M059J (cell line): ENCODE measurements at regions not wholly inside any gene's neighbourhood (a gene's known extent, or its start where the extent isn't known, plus 50 kb on each side); places are given as distances from the start of the nearest gene placed in this dataset.

ENCODE experiments used
- DNase-seq: peaks from one replicate; pipeline ENCODE4 v3.0.0-alpha.2; 2012; ENCODE audit warnings: low read depth

DNA sequence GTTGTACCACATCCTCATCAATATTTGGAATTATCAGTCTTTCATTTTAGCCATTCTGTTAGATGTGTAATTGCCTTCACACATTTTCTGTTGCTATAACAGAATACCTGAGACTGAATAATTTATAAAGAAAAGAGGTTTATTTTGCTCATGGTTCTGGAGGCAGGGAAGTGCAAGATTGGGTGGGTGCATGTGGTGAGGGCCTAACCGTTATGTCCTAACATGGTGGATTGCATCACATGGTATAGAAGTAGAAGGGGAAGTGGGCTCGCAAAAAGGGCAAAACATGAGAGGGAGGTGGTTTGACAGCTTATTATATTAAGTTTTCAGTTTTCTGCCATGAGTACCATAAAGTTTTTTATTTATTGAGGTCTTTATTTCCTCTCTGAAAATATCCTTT lies 452.0 kb downstream of the ARL4A start:
- no peak for DNase-seq

DNA sequence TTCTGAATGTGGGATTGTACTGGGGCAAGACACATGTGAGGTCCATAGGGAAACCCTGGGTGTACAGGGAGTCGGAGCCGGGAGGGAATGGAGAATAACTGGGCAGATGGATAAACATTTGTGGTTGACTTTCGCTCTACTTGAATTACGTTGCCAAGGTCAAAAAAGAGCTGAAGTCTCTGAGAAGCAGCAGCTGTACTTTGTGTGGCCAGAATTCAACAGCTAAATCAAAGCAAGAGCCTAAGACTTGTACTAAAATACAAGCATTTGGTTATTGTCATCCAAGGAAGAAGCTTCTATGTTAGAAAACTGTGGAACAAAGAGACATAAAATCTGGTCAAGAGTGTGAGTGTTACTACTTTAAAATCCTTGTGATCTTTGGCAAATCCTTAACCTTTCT lies 457.2 kb downstream of the ARL4A start:
- DNase-seq = peak; percentile 35

DNA sequence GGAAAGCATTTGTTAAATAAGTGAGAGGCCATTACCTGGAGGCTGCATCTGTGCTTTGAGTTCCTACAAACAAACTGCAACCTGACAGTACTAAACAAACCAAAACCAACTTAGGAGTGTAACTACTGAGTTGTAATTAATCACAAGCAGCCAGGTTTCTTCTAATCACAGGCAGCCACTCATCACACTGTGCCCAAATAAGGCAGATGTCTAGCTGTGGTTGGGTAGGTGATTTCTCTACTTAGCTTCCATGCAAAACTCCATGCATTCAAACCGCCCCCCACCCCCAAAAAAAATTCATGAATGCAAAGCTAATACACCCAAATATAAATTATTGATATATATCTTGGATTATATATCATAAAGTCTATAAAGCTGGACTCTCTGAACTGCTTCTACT lies 461.1 kb downstream of the ARL4A start:
- no peak for DNase-seq

DNA sequence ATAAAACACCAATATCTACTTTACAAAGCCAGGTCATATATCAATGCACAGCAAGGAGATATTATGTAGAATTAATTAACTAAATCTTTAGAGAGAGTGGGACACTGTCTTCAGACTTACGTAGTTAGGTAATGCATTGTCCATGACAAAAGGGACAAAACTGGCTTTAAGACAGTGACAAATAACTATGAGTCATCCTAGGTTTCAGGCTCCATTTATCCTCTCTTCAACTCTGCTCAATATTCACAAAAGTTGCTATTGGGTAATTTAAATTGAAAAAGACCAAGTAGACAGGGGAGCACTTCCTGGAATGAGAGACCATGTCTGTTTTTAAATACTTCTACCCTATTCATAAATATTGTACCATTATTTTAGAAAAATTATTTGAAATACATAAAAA lies 464.5 kb downstream of the ARL4A start:
- peak; percentile 11 for DNase-seq

DNA sequence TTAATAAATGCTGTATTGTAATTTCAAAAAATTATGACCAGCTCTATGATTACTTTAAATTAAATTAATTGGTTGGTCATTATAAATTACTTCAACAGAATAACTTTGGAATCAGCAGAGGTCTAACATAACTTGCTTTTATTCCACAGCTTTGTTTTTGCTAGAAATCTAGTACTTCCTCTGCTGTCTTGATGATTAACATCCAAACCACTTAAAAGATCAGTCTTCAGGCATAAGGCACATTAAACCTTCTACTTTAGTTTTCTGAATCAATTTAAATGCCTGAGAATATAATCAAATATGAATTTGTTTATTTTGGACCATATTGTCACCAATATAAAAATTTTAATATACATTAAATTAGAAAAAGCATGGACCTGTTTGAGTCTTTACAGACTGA lies 465.3 kb downstream of the ARL4A start:
- no peak for DNase-seq

DNA sequence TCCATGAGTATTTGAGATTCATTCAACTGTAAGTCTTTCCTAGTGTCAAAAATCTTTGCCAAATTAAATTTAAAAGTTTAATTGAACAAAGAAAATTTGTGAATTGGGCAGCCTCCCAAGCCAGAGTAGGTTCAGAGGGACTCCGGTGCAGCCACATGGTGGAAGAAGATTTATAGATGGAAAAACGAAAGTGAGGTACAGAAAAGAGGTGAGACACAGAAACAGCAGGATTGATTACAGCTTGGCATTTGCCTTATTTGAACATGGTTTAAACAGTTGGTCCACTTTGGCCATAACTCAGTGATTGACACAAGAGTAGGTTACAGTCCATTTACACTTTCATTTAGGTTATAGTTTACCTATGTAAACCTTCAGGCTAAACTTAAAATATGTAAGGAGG lies 465.8 kb downstream of the ARL4A start:
- no peak for DNase-seq

DNA sequence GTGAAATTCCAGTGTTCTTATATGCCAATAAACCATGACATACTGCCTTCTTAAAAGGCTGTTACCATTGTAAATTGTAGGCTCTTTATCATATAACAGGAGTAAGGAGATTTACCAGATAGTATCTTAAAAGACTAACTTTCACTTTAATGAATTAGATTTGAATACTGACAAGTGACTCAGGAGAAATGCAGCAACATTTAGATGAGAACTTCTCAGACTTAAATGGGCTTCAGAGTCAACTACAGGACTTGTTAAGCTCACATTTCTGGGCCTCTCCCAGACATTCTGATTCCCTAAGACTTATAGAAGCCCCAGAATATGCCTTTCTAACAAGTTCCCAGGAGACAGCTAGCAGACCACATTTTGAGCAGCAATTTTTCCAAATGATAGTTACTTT lies 466.3 kb downstream of the ARL4A start:
- peak; percentile 11 for DNase-seq

DNA sequence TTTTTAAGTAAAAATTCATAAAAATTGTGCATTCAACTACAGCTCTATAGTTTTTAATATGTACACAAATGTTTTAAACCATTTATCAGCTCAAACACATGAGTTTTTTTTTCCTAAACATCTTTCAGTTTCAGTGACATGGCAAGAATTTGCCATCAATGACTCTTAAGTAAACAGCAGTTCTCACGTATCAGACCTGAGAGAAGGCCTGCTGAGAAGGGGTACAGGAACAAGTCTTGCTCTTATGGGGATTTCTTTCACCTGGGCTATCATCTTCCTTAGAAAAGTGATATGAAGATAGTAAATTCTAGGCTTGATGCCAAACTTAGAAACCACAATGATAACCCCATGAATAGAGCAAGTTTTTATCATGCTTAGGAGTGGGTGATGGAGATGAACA lies 467.8 kb downstream of the ARL4A start:
- DNase-seq = peak; percentile 4

DNA sequence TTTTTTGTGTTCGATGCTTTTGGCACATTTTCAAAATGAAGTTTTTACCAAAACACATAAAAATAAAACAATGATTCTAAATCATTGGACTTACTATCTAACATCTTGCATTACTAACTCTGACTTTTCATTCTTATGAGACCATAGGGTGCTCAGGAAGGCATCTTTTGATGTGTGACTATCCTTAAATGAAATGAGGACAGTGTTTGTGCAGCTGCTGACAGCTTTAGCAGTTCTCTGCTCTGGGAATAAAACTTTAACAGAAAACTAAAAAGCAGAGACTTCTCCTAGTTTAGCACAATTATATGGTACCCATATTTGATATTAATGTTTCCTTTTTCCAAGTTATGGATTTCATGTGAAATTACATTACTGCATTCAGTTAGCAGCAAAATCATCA lies 471.6 kb downstream of the ARL4A start:
- DNase-seq = no peak

DNA sequence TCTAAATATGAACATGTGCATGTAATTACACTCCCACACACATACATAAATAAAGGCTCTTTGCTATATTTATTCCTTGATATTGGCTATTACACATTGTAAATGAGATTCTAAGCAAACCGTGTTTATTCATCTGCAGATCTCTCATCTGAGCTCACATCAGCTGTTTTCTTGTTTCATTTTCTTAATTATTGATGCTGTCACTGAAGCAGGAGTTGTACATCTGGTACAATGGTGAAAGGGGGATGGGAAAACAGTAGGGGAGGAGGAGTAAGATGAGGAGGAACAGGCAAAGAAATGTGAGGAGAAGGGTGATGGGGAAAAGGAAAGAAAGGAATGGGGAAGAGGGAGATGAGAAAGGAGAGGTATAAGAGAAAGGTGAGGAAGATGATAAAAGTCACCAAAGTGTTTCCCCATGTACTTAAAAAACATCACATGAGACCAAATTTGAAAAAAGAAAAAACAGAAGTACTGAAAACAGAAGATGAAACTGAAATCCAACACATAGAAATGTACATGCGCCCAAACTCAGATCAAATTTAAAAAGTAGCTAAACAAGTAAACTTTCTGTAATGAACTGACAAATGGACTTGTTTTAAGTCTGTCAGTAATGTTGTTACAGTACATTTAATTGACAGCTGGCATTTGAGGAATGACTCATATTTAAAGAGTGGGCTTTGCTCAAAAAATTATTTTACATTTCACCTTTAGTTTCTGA lies 472.2 kb downstream of the ARL4A start:
- DNase-seq = no peak

DNA sequence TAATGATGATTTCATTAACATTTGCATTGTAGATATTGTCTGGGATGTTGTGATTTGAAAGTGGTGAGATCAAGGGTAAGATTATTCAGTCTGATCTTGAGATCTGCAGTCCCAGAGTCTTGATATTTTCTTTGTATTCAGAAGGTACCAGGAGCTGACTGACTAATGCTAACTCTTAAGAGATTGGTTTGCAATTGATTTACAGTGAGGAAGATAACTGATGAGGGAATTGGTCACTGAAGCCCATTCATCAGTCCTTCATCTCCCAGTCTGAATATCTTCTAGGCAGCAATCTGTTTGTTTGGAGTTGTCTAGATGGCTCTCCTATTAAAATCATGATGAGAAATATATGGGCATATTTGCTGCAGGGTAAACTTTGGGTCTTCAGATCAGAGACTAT lies 473.7 kb downstream of the ARL4A start:
- no peak for DNase-seq

DNA sequence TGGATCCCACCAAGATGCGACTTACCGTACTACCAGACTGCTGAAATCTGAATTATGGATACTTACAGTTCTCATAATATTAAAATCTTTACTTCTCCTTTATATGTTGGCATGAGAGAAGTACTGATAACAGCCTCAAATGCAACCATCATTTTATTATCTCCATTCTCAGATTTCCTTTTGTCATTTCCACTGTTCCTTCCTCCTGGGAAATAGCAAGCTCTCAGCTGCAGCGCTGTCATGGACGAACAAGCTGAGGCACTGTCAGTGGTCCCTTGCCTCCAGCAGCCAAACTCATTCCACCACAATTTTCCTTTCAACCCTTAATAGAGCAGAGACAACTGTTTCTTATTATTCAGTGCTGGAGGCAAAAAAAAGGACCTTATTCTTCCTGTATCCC lies 478.4 kb downstream of the ARL4A start:
- no peak for DNase-seq

DNA sequence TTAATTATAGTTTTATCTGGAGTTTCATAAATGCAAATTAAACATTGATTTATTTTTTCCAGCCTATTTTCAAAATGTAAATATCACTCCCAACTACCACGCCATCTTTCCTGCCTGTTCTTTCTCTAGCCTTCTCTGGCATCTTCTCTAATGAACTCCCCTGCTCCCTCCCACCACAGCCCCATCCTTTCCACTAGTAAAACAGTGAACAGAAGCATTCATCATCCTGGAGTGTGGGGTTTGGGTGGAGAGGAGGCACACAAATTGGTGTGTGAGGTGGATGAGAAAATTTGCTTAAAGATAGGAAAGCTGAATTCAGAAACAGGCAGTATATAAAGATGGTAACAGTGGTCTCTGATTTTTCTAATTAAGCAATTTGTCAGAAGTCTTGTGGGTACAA lies 479.4 kb downstream of the ARL4A start:
- no peak for DNase-seq

DNA sequence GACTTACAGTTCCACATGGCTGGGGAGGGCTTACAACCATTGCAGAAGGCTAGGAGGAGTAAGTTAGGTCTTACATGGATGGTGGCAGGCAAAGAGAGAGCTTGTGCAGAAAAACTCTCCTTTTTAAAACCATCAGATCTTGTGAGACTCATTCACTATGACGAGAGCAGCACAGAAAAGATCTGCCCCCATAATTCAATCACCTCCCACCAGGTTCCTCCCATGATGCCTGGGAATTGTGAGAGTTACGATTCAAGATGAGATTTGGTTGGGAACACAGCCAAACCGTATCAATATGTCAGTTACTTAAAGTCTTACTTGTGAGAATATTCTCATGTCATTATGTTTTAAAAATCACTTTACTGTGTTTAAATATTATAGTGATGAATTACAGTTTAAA lies 481.9 kb downstream of the ARL4A start:
- DNase-seq = no peak

DNA sequence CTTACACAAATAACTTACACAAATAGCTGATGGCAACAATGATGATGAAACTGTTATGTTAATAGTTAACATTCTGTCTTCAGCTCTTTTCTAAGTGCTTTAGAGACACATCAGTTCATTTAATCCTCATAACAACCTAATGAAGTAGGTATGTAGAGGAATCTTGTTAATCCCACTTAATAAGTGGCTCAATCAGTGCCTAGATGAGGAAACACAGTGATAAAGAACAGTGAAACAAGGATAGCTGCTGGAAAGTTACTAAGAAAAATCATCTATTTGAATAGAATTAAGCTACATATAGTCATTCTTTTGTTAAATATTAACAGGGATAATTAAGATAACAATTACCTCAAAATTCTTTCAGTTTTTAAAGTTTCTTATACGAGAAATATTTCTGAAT lies 487.6 kb downstream of the ARL4A start:
- no peak for DNase-seq

DNA sequence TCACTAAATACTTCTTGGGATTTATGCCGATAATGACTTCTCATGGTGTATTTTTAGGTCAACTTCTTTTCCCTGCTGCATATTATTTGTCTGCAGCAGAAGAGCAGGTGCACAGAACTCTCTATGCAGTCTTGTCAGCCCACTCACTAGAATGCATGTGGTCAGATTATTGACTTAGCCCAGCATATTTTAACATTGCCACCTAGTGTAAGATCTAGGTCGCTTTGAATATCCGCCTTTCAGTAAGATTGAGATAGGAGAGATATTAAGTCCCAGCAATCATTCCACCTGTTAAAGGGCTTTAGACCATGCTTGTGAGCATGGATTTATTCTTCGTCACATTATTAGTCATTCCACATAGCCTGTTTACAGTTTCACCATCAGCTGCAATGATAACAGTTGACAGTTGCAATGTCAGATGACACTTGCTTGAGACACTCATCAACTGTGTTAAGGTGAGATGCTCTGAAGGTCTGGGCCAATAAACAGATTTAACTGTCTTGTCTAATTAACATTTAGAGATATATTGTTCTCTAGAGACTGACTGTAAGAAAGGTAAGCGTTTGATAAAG lies 491.7 kb downstream of the ARL4A start:
- DNase-seq = peak; percentile 22

DNA sequence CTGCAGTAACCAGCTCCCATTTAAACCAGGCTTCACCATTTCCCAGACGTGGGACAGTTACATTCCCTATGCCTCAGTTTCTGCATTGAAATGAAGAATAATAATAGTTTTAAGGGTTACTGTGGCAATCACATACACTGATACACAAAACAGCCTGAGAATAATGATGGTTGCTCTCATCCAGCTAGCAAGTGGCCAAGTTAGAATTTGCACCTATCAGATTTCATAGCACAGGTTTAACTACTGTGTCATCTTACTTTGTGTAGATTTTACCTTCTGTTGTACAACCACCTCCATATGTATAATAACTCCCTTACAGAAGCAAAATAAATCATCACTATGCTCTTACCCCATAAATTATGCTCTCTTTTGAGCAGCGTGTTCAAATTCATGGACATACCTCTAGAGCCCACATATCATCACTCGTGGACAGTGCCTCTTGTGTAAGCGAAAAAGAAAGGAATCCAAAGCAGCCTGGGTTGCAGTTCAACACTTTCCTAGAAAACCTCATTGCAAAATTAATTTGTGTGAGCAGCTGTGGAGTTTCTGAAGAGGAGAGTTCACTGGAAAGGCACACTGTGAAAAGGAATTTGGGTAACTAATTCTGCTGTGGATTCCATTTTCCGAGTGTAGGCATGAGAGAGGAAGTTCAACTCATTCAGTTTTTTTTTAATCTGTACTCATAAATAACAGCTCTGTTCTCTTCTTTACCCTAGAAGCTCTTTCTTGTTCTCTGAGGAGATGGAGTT lies 492.5 kb downstream of the ARL4A start:
- no peak for DNase-seq

DNA sequence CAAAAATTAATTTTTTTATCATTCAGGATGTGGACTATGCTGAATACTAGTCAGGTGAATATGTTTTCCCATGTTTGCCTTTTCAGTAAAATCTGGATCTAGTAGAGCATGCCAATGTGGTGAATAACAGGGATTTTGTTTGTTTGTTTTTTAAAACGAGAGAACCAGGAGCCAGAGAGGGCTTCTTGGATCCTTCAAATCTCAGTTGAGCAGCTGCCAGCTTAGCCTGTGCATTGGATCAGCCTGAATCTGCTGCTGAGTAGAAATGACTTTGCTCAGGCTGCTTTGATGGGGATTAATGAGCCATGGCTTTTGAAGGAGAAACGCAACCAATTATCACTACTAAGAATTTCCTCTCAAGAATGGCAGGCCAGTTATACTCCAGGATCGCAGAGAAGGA lies 493.8 kb downstream of the ARL4A start:
- peak; percentile 65 for DNase-seq

DNA sequence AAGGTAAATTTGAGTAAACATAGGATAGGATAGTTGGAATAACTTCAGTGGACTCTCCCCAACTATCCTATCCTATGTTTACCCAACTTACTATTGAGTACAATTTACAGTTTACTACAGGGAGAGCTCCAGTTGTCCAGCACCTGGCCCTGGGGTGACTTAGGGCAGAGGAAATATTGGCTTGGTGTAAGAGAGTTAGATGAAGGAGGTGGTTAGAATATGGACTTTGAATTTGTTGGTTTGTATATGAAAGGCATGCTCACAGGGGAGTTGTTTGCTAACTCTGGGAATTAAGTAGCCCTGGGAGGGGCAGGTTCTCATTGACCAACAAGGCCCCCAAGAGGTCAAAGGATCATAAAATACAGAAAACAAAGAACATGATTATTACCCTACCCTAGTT lies 497.7 kb downstream of the ARL4A start:
- no peak for DNase-seq

DNA sequence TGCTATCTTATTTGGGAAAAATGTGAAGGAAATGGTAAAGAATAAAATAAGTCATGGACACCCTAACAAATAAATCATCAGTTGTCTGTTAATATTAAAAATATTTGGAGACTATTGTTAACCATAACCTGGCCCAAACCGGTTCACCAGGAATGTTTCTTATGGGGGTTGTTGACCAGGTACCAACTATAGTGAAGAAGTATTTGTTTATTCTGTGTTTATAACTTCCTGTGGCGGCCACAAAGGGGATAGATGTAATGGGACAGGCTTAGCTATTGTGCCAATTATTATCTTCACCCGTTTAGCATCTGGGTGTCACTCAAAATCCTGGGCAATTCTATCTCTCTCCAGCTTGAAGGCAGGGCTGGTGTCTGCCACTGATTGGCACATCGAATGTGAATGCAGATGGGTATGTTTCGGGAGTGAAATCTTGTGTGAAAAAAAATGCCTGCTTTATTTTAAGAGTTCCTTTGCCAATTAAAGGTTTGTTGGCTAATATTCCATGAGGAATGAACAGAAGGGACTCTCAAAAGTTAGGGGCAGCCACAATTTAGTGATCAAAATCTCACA lies 500.9 kb downstream of the ARL4A start:
- DNase-seq = no peak

DNA sequence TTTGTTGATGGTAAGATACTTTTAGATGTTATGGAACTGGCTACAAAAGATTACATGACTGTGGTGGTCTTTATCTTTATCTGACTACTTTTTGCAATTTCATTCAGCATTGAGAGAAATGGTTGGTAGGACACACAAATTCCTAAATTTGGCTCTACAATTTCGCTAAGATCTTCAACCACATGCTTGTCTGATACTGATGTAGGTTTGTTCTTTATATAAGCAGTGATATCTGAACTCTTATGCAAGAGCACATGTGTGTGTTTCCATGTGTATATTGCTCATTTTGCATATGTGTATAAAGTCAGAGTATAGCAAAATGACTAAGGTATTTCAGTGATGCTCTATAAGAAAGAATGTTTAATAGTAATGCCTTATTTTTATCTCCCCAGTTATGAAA lies 501.5 kb downstream of the ARL4A start:
- DNase-seq = no peak

DNA sequence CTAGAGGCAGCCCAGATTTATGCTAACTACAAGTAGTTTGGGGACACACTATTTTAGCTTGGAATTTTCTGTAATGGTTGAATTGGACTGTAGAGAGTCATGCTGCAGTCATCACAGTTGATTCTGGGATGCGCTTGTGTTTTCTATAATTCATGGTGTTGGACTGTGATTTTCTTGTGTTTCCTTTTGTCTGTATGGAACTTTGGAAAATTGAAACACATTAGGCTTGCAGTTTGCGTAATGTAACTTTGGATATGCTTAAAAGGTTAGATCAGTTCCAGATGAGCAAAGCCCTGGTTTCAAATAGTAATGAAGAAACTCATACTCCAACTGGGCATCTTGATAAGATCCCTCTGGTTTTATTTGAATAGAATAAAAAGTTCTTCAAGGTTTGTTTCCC lies 502.2 kb downstream of the ARL4A start:
- no peak for DNase-seq

DNA sequence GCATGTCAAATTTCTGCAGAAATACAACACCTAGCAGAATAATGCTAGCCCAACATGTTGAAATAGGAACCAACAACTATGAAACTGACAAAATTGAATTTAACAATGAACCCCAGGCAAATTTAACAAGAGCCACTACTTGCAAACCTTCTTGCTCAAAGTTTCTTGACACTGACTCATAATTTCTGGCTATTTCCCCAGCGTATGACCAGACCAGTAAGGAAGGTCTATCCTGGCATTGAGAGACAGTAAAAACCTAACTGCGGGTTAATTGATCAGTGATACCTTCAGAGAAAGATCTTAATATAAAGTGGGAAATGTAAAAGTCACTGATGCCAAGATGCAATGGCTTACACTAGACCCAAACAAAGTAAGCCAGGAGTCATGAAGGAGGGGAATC lies 510.1 kb downstream of the ARL4A start:
- peak; percentile 56 for DNase-seq
